Panc1 (cell line): ENCODE measurements at regions not wholly inside any gene's neighbourhood (a gene's known extent, or its start where the extent isn't known, plus 50 kb on each side); places are given as distances from the start of the nearest gene placed in this dataset.

Experiments
- ATAC-seq: fragments of 200-7000 bp; cut with Tn5 transposase; 2 replicates; pipeline ENCODE4 v1.9.1; 2020; ENCODE audit warnings: mild to moderate bottlenecking, moderate library complexity
- BruUV-seq: library from RNA; stranded (reverse); fragments of 400-500 nt; replicated peaks from 2 replicates; lab custom pipeline; 2021; lab: Mats Ljungman, UMichigan
- CTCF ChIA-PET: fragments of 300-600 bp; sonication (Branson Sonifier 250); formaldehyde crosslinking; loops from one replicate; lab custom pipeline; 2022; ENCODE audit warnings: antibody characterized with exemption; lab: Charles Lee
- POLR2A ChIA-PET: fragments of 300-600 bp; sonication (Branson Sonifier 250); formaldehyde crosslinking; loops from one replicate; lab custom pipeline; 2022; ENCODE audit warnings: antibody characterized with exemption; lab: Charles Lee
- DNase-seq: peaks from one replicate; pipeline ENCODE4 v3.0.0-alpha.2; 2010; ENCODE audit warnings: low read depth, low spot score
- H3K27ac ChIP-seq: 2 replicates; pipeline ENCODE4 v1.5.1; 2011; ENCODE audit warnings: mild to moderate bottlenecking, low read length, inconsistent platforms
- H3K27me3 ChIP-seq: fragments of 200-500 bp; sonication (Bioruptor generic); 2 replicates; pipeline ENCODE4 v1.6.0; 2014; ENCODE audit warnings: low read length, inconsistent platforms; ENCODE audit not compliant: control insufficient read depth, insufficient read depth
- H3K36me3 ChIP-seq: fragments of 200-500 bp; sonication (Bioruptor generic); 2 replicates; pipeline ENCODE4 v1.5.1; 2014; ENCODE audit warnings: inconsistent platforms, mild to moderate bottlenecking, low read length, moderate library complexity; ENCODE audit not compliant: control insufficient read depth, insufficient read depth
- H3K4me1 ChIP-seq: 2 replicates; pipeline ENCODE4 v1.5.1; 2011; ENCODE audit warnings: inconsistent platforms, mild to moderate bottlenecking, low read length, moderate library complexity; ENCODE audit not compliant: control insufficient read depth, insufficient read depth
- H3K4me3 ChIP-seq, 2 experiments: 2 replicates each; pipeline ENCODE4 v1.5.1; 2011 to 2012; ENCODE audit warnings: low read depth in 2 of 2, low read length in 2 of 2, mild to moderate bottlenecking in 2 of 2, inconsistent platforms in 1 of 2, moderate library complexity in 1 of 2
- H3K9me3 ChIP-seq: fragments of 200-500 bp; sonication (Bioruptor generic); 2 replicates; pipeline ENCODE4 v1.5.1; 2014; ENCODE audit warnings: low read depth, mild to moderate bottlenecking, inconsistent platforms, low read length, moderate library complexity; ENCODE audit not compliant: control insufficient read depth, insufficient read depth
- POLR2AphosphoS5 ChIP-seq: IDR thresholded peaks from 2 replicates; pipeline ENCODE4 v1.6.1; 2012; ENCODE audit warnings: mild to moderate bottlenecking, low read depth, low read length, moderate library complexity
- REST ChIP-seq, 2 experiments: IDR thresholded peaks; 2 replicates each; pipeline ENCODE4 v1.6.1; 2011 to 2012; ENCODE audit warnings: low read depth in 2 of 2, control low read depth in 1 of 2, low read length in 1 of 2, mild to moderate bottlenecking in 1 of 2, moderate library complexity in 1 of 2; ENCODE audit not compliant: insufficient read depth in 1 of 2
- SIN3A ChIP-seq: IDR thresholded peaks from 2 replicates; pipeline ENCODE4 v1.6.1; 2012; ENCODE audit warnings: low read depth, mild to moderate bottlenecking, low read length, moderate library complexity, borderline replicate concordance; ENCODE audit not compliant: insufficient read depth
- TCF7L2 ChIP-seq: IDR thresholded peaks from 2 replicates; pipeline ENCODE4 v1.6.1; 2011; ENCODE audit warnings: mild to moderate bottlenecking, low read depth, low read length, inconsistent platforms
- in situ Hi-C: cut with HindIII; loops from 2 replicates; pipeline ENCODE4 v1.10.0; 2016; ENCODE audit warnings: low sequenced_read_pairs, low pct_unique_long_range_greater_than_20kb
- intact Hi-C: fragments of 100-400 bp; cut with micrococcal nuclease; formaldehyde crosslinking; loops from one replicate; pipeline ENCODE4 v1.10.0; 2022; ENCODE audit not compliant: unreplicated experiment
- TF ChIP-seq, protein P1 (sequence below): fragments of 450-650 bp; IDR thresholded peaks from 2 replicates; pipeline ENCODE4 v1.5.1; 2017; ENCODE audit warnings: mild to moderate bottlenecking

DNA sequence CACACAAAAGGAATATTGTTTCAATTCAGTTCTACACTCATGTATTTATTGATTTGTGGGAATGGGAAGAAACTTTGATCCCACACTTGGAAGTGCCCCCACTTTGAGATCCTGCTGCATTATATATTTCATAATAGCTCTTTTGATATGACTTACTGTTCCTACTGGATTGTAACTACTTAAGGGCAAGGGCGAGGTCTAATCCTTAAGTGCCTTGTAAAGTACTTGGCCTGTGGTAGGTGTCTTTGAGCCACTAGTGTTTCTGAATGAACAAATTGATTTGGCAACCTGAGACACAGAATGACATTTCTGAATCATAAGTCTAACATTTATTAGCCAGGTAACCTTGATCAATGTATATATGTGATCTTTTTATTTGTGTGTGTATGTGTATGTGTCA, 767.2 kb downstream of the RAB28 start:
- Histone ChIP-seq H3K9me3 (no peaks in the 10 kb centered on the region), H3K4me1 (no peaks in the 10 kb centered on the region), H3K4me3 (no peak overlapping the region), H3K27me3 (no peaks in the 10 kb centered on the region), H3K36me3 (no peaks in the 10 kb centered on the region), H3K27ac (no peak overlapping the region)
- no peak for TF ChIP-seq SIN3A
- ChIA-PET CTCF (no interaction called here), POLR2A (no interaction called here)
- no TSS peak for BruUV-seq
- ATAC-seq (no peak), DNase-seq (no peak)
- intact Hi-C loops = no loop called here
- in situ Hi-C loops = no loop called here

GRCh38 chr4:12712648-12713339, 771.3 kb downstream of the RAB28 start:
- BruUV-seq = no TSS peak
- Histone ChIP-seq H3K27ac (no peak overlapping the region), H3K4me3 (no peak overlapping the region), H3K36me3 (no peaks in the 10 kb centered on the region), H3K27me3 (no peaks in the 10 kb centered on the region), H3K9me3 (no peaks in the 10 kb centered on the region), H3K4me1 (no peaks in the 10 kb centered on the region)
- DNase-seq (no peak), ATAC-seq (no peak)
- in situ Hi-C loops = no loop called here
- POLR2A ChIA-PET = no interaction called here
- intact Hi-C loops = no loop called here
- TF ChIP-seq REST (IDR thresholded peaks at IDR 0.05; ENCODE audit: insufficient read depth in 1 of 2, low read depth in 2 of 2, low read length in 1 of 2) = no peak
- TF ChIP-seq, protein P1, sequence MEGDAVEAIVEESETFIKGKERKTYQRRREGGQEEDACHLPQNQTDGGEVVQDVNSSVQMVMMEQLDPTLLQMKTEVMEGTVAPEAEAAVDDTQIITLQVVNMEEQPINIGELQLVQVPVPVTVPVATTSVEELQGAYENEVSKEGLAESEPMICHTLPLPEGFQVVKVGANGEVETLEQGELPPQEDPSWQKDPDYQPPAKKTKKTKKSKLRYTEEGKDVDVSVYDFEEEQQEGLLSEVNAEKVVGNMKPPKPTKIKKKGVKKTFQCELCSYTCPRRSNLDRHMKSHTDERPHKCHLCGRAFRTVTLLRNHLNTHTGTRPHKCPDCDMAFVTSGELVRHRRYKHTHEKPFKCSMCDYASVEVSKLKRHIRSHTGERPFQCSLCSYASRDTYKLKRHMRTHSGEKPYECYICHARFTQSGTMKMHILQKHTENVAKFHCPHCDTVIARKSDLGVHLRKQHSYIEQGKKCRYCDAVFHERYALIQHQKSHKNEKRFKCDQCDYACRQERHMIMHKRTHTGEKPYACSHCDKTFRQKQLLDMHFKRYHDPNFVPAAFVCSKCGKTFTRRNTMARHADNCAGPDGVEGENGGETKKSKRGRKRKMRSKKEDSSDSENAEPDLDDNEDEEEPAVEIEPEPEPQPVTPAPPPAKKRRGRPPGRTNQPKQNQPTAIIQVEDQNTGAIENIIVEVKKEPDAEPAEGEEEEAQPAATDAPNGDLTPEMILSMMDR = no peak
- TF ChIP-seq SIN3A = no peak
- TF ChIP-seq POLR2AphosphoS5 = no peak
- no peak for TF ChIP-seq TCF7L2
- CTCF ChIA-PET = no interaction called here

- BruUV-seq = no TSS peak
- DNase-seq = no peak
- intact Hi-C loops = no loop called here
These were observed 776.6 kb downstream of the RAB28 start for GRCh38 chr4:12707381-12708175.

More at GRCh38 chr4:12707381-12708175, 776.6 kb downstream of the RAB28 start:
- TF ChIP-seq POLR2AphosphoS5 (no peak), REST (IDR thresholded peaks at IDR 0.05; ENCODE audit: insufficient read depth in 1 of 2, low read depth in 2 of 2, low read length in 1 of 2) (no peak), SIN3A (no peak), TCF7L2 (no peak)
- TF ChIP-seq, protein P1 = no peak
- Histone ChIP-seq H3K4me3 (no peak overlapping the region), H3K27ac (no peak overlapping the region), H3K27me3 (no peaks in the 10 kb centered on the region), H3K36me3 (no peaks in the 10 kb centered on the region), H3K9me3 (no peaks in the 10 kb centered on the region), H3K4me1 (no peaks in the 10 kb centered on the region)
- CTCF ChIA-PET = no interaction called here
- POLR2A ChIA-PET = no interaction called here
- in situ Hi-C loops = no loop called here
- ATAC-seq = no peak
